Stimulated activated CD8-positive, alpha-beta memory T cell treated with anti-CD3 and anti-CD28 coated beads, Interleukin-2, amount 100 ng/mL, for 48 hours (primary cell): ENCODE measurements at regions not wholly inside any gene's neighbourhood (a gene's known extent, or its start where the extent isn't known, plus 50 kb on each side); places are given as distances from the start of the nearest gene placed in this dataset.
A peak's percentile ranks its signal among the peaks of the same experiment; 100 is the strongest.

Experiments used
- DNase-seq, 2 donors: peaks; one replicate each; pipeline ENCODE4 v3.0.0-alpha.2; 2020; ENCODE audit warnings: low read depth in 2 of 2

DNA sequence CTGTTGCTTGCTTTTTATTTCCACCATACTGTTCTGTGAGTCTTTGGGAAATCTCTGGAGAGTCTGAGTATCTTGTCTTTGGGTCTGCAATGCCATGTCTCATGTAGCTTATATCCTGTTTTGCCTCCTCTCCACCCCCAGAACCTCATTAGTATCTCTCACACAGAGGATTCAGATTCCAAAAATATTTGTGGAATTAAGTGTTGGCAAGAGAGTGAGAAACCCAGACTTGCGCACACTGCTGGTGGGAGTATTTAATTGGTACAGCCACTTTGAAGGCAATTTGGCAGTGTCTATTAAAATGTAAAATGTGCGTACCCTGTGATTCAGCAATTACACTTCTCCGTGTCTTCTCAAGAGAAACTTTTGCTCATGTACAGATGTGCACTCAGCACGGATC, 68.6 kb downstream of the ZNF621 start:
- no peak for DNase-seq

DNA sequence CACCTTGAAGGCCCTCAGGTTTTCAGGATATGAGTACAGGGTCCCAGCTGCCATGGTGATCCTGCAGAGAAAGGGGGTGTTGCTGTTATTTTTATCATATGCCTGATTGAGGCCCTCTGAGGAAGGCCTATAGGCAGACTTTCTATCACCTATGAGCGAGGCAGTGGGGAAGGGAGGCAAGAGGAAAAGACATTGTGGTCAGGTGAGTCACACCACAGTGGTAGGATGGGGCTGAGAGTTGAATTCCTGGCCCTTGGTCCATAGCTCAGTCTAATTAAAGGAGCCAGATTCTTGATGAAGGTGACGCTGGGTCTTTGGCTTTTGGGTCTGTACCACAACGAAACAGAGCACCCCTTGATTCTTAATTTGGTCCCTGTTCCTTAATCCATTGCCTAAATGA, 72.7 kb downstream of the ZNF621 start:
- no peak for DNase-seq

DNA sequence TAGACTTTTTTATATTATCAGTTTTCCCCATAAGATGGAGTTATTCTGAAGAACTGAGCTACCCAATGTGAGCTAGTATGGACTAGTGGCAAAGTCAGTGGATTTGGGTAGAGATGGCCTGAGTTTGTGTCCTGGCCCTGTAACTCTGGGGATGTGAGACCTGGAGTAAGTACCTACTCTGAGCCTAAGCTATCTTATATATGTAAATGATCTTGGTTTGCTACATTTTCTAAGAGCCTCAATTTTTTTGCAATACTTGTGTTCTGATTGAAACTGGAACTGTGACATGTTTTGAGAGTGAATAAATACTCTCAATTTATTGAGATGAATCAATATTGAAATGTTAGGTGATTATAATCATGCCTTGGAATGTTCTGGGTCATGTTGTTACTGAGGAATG, 73.6 kb downstream of the ZNF621 start:
- no peak for DNase-seq

DNA sequence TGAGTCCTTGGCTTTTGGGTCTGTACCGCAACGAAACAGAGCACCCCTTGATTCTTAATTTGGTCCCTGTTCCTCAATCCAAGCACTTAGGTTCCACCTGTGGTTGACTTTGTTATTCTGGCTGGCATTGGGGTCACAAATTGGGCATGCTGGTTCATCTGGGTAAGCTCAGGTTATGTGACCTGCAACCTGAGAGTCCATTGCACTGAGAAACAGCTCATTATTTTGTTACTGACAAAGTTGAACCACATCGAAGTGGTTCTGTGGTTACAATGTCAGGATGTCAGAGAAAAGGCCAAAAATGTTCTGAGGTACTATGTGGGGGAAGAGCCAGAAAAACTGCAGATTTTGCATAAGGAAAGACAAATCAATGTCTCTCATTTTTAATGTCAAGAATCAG, 74.2 kb downstream of the ZNF621 start:
- DNase-seq = no peak

DNA sequence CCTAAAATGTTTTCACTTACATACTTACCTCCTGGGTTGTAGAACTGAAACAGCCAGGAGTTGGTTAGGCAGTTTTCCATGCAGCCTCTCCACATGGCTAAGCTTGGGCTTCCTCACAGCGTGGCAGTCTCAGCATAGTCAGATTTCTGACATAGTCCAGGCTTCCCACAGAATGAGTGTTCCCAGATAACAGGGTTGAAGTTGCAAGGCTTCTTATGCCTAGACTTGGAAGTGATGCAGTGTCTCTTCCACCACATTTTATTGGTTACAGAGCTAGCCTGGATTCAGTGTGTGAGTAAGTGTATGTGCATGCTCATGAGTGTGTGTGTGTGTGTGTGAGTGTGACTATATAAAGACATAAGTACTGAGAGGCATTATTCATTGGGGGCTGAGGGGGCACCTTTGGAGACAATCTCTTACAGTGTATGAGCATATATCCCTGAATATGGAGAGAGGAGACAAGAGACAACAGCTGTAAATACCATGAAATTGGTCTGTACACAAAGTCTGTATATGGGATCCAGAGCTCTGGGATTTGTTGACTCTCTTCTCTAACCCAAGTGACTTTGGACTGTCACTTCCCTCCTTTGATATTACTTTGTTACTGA, 78.1 kb downstream of the ZNF621 start:
- no peak for DNase-seq

DNA sequence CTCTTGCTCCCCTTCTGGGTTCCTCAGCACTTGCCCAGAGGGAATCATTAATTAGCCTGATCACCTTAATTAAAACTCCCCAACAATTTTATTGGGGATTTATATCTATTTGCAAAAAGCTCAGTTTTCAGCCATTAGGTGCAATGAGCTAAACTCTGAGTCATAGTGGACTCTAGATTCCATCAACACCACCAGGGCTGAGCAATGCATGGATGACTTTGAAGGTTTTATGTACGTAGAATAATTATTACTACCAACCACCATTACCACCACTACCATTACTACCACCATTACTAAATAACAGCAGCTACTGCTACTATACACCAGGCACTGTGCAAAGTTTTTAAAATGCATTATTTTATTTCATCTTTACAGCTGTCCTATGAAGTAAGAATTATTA, 81.2 kb downstream of the ZNF621 start:
- DNase-seq = no peak

DNA sequence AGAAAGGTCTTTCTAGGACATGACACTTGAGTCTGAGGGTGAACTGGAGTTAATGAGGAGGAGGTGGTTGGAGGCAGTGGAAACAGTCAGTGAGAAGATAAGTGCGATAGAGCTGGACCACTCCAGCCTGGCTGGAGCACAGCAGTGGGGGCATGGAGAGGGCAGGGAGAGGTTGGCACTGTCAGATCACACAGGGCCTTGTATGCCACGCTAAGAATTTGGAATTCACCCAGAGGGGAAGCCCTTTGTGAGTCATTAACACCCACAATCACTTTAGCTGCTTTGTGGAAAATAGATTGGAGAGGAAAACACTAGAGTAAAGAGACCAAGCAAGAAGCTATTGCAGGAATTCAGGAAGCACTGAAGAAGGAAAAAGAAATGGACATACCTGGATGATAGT, 83.3 kb downstream of the ZNF621 start:
- no peak for DNase-seq

DNA sequence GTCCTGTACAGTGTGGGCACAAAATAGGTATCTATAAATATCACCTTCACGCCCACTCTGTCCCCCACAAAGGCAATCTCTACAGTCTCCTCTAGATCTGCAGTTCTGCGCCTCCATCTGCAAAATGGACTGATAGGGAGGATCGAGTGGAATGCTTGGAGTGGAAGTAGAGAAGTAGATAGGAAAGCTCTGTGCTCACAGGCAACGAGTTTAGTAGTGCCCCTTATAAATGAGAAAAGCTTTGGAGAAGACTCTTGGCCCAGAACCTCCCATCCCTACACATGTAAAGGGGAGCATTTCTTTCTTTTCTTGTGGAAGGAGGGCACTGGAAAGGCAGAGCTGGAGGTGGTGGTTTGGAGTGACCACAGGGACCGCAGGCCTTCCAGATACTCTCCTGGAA, 88.5 kb downstream of the ZNF621 start:
- no peak for DNase-seq

DNA sequence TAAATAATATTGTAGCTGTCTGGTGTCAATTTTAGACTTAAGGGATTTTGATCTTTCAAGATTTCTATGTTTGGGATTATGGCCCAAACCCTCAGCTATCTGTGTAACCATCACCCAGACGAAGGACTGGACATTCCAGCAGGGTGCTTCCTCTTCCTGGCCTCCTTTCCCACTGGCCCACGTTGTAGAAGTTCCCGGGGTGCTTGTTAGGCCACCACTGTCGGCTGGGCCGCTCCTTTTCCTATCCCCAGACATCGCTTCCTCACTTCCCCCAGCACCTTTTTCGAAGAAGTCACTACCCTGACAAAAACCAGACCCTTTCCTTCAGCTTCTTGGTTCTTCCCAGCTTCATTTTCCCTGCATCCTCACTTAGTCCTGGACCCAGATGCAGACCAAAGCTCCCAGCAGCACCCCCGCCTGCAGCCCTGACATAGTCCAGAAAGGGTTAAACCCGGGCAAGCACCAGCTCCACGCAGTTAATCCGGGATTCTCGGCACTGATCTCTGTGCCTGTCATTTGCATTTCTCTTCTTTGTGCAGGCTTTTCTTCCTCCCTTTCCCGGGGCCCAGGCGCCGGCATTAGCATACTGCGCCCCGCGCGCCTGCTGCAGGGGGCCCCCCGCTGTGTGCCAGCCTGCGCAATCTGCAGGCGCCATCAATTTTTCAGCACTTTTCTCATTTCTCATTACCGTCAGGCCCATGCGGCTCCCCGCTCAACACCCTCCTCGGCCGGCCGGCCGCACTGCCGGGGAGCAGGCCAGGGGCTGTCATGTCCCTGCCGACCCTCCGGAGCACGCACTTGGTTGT, 90.6 kb downstream of the ZNF621 start:
- DNase-seq = no peak

DNA sequence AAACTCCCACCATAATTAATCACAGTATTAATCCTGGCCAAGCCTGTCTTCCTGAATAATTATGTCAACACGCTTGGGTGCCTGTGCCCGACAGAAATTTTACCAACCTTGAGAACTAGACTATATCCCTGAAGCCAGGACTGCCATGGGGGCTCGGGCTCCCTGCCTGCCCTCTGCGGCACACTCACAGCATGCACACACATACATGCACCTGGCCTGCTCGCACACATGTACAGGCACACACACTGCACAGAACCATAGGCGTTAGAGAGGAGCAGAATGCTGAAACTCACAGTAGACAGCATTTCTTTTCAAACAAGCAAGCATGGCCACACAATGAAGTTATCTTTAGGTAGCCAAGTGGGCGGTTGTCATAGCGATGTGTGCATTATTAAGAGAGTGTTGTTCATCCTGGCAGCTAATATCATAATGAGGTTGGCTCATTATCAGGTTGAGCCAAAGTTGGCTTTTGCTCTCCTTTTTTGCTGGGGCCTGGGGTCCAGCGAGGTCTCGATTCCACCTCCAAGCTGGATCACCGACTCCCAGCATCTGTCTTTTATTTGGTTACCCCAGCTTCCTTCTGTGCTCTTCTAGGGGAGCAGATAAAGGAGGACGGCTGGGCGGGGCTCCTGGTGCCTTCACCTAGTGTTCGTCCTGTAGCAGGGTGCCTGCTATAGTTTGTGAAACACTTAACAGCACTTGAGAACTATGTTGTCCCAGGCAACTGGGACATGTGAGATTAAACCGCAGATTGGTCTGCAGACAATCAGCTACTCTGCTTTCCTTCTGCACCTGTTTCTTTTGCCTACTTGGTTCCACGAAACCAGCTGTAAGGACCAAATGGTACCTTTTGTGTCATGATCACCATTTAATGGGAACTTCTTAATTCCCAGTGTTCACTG, 91.4 kb downstream of the ZNF621 start:
- no peak for DNase-seq

DNA sequence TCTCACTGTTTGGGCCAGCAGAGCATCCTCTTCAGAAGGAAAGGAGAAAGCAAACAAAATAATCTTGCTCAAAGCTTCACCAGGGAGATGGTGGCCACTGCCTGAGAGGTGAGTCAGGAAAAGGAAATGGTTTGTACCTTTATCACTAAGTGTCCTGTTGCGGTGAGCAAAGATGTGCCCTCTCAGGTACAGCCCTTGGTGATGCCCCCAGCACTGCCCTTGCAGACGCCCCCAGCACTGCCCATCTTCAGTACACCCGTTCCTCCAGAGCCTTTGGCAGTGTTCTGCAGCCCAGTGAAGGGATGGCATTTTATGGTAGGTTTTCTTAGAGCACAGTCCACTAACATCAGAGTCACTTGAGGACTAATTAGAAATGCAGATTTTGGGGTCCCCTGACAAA, 92.3 kb downstream of the ZNF621 start:
- no peak for DNase-seq

DNA sequence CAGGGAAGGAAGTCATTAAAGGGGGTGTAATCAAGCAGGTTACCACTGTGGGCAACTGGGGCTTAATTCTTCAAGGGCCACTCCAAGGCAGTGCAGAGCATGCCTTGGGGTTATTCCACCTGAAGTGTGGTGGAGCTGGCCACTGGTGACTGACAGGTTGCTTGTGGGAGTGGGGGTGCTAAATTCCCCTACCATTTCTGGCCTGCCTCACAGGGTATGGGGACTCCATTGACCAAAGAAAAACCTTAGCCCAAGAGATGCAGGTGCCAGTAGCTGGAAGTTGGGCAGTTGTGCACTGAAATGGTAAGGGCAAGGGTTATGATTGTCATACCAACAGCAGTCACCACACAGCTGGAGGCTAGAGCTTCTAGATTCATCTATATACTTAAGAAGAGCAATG, 93.4 kb downstream of the ZNF621 start:
- no peak for DNase-seq

DNA sequence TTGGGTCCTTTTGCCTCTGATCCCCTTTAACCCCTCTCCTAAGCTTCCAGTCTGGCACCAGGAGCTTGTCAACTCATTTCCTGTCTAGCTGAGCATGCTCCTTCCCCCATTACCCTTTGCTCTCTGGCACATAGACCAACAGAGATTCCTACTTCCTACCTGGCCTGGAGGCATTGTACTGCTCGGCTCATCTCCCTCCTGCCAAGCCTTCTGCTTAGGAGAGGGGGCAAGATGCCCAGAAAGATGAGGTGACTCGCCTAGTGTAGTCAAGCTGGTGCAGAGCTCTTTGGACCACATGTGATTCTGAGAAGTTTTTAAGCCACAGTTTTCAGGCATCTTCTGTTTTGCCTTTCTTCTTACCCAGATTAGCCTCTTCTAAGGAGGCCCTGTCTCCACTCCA, 95.4 kb downstream of the ZNF621 start:
- no peak for DNase-seq

DNA sequence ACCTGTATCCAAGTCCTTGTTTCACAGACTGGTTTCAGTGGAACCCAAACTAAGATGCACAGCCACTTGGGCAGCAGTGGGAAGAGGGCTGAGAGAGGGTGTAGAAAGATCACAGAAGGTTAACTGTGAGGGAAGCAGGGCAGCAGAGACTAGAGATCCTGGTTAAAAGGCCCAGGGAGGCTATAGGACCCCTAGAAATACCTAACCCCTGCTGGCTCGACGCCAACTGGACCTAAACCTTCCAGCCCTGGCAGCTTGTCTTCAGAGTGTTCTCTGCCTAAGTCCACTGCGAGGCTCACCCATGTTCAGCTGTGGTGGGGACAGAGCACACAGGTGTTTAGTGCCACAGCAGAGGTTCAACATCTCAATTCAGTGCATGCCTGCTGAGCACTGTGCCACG, 96.5 kb downstream of the ZNF621 start:
- no peak for DNase-seq

DNA sequence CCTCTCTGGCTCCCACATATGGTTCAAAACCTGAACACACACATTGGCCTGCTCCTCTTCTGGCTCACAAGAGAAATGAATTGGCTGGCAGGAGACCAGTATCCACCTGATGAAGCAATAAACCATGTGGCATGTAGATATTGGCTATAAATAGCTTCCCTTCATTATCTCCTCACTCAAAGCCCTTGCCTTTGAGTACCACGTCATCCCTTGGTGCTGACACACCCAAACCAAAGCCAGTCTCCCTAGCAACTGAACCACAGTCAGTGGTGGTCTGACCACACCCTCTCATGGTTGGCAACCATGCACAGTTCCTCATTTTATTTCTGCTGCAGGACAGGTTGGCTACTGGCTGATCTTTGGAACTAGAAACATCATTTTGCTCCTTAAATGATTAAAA, 98.8 kb downstream of the ZNF621 start:
- peak in 1 of 2 donors; percentile 3 for DNase-seq

DNA sequence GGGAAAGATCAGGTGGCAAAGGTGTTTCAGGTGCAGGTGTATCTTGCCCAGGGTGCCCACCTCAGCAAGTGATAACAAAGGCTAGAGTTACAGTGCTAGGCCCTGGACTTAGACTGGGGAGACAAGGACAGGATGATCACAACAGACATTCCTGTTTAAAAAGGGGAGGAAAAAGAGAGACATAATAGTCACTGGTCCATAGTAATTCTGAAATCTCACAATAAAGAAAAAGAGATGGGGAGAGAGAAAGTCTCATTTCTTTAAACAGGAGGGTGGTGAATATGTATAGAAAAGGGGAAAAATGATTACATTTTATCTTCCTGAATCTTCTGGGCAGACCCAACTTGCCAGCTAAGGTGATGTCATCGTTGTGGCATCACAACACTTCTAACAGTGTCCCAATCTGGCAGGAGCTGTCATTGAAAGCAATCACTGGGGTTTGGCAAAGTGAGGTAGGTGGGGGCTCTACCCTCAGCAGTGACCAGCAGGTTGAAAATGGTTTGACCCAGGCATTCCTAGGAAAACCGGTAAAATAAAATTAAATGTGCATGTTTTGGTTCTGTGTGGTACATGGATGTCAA, 99.5 kb downstream of the ZNF621 start:
- no peak for DNase-seq

DNA sequence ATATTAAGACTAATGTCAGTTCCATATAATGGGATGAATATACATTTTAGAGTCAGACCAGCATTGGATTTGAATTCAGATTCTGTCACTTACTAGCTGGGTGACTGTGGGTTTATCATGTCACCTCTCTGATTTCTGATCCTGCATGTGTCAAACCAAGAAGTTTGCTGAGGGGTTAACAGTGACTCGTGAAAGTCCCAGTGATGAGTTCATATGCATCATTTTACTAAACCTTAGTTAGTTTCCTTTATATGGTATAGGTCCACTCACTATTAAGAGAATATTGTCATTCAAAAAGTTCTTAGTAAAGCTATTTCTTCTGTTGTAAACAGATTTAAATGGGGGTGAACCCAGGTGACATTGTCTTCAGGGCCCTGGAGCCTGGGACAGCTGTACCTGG, 102.3 kb downstream of the ZNF621 start:
- no peak for DNase-seq

DNA sequence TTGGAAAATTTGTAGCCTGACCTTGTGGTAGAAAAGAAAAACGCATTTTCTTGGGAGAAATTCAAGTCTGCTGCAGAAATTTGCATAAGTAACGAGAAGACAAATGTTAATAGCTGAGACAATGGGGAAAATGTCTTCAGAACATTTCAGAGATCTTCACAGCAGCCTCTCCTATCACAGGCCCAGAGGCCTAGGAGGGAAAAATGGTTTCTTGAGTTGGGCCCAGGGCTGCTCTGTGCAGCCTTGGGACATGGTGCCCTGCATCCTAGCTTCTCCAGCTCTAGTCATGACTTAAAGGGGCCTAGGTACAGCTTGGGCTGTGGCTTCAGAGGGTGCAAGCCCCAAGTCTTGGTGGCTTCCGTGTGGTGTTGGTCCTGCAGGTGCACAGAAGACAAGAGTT, 104.2 kb downstream of the ZNF621 start:
- no peak for DNase-seq

DNA sequence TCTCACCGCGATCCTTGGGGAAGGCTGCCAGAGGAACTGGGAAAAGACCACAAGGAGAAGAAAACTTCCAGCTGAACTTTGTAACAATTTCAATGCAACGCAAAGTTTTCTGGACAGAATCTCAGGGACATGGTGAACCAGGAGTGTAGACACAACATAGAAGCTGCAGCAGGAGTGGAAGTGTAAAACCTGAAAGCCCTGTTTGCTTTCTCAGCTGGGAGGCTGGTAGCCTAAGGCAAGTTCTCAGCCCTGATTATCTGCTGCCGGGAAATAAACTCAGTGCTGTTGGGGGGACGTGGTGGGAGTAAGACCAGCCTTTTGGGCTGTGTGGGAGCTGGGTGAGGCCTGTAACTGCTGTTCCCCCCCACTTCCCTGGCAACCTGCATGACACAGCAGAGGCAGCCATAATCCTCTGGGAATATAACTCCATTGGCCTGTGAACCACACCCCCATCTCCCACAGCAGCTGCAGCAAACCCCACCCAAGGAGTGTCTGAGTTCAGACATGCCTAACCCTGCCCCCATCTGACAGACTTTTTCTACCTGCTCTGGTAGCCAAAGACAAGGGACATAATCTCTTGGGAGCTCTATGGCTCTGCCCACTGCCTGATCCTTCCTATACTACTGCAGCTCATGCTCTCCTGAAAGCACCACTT, 106.7 kb downstream of the ZNF621 start:
- DNase-seq = no peak

DNA sequence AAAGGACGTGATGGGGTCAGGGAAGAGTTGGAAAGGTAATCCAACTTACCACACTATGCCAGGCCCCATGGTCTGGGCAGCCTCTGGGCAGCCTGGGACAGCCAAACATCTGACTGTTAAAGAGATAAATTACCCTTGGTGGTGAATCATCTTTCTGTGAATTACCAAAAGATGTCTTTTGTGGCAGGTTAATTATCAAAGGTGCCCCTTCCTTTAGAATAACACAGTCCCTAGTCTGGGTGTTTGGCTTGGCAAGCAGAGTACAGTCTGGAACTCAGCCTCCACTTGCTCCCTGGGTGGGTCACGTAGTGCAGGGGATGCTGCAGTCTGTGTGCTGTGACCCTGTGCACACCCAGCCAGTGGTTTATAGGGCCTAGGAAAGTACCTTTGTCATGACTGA, 113.1 kb downstream of the ZNF621 start:
- no peak for DNase-seq

DNA sequence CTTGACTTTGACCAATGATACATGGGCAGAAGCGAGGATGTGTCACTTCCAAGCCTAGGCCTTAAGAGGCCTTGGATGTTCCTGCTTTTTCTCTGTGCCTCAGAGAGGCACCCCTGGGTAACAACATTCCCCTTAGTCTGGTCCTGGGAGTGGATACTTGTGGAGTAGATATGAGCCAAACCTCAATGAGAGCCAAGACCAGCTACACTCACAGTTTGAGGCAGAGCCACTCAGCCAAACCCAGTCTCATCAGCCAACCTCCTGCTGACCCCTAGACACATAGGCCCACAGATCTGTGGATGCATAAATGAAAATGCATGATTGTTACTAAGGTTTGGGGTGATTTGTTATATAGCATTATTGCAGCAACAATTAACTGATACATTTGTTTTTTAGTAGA, 114.2 kb downstream of the ZNF621 start:
- no peak for DNase-seq

DNA sequence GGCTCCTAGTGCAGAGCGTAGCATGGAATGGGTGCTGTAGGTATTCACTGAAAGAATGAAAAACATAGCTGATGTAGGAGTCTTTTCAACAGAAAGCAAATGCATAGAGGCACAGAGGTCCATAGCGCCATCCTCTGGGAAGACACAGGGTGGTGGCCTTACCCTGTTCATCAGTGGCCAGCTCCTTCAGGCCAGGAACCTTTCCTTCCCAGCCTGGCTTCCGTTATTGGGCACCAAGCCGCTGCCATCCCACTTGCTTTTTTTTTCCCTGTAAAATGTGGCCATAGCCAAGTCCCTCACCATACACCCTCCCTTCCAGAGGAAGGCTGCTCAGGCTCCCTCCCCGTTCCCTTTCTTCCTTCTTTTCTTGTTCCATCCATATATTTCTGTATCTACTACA, 118.1 kb downstream of the ZNF621 start:
- DNase-seq = no peak
